SK-N-SH (cell line): ENCODE measurements at regions not wholly inside any gene's neighbourhood (a gene's known extent, or its start where the extent isn't known, plus 50 kb on each side); places are given as distances from the start of the nearest gene placed in this dataset.

ENCODE experiments used
- CTCF ChIA-PET: fragments of 300-600, 350-600 bp; formaldehyde crosslinking; extraction: SDS; loops from one replicate; lab custom pipeline; 2021; lab: Yijun Ruan, JAX
- POLR2A ChIA-PET: fragments of 350-600 bp; sonication (Branson Sonifier 250); formaldehyde crosslinking; extraction: SDS; loops from one replicate; lab custom pipeline; 2020; ENCODE audit warnings: antibody characterized with exemption, inconsistent platforms; lab: Yijun Ruan, JAX
- DNase-seq: peaks from one replicate; pipeline ENCODE4 v3.0.0; 2012
- H2AFZ ChIP-seq: fragments of 200-600 bp; sonication (generic); 2 replicates; pipeline ENCODE4 v1.8.1; 2016; ENCODE audit warnings: antibody characterized with exemption, mild to moderate bottlenecking, low read depth
- H3F3A ChIP-seq: fragments of 200-600 bp; sonication (generic); replicated peaks from 2 replicates; pipeline ENCODE3; 2016; ENCODE audit warnings: antibody characterized with exemption, mild to moderate bottlenecking; ENCODE audit not compliant: insufficient read depth
- H3K27ac ChIP-seq, 2 experiments: fragments of 200-500 bp in 1 of 2; fragments of 200-600 bp in 1 of 2; sonication (Bioruptor generic) in 1 of 2; sonication (generic), shearing (Covaris generic) in 1 of 2; 2 replicates each; pipeline versions ENCODE4 v1.5.1 to v1.6.1; 2014 to 2016; ENCODE audit warnings: low read depth in 2 of 2, inconsistent platforms in 1 of 2, low read length in 1 of 2, mild to moderate bottlenecking in 1 of 2, mixed read lengths in 1 of 2
- H3K27me3 ChIP-seq: fragments of 200-600 bp; sonication (generic), shearing (Covaris generic); 2 replicates; pipeline ENCODE4 v1.6.1; 2016; ENCODE audit warnings: mixed run types; ENCODE audit not compliant: insufficient read depth
- H3K36me3 ChIP-seq, 2 experiments: fragments of 200-500 bp in 1 of 2; fragments of 200-600 bp in 1 of 2; sonication (Bioruptor generic) in 1 of 2; sonication (generic) in 1 of 2; replicated peaks in 1 of 2; 2 replicates each; pipeline versions ENCODE3 to v1.5.1; 2014 to 2016; ENCODE audit warnings: low read length in 1 of 2, mild to moderate bottlenecking in 1 of 2; ENCODE audit not compliant: insufficient read depth in 2 of 2, control insufficient read depth in 1 of 2
- H3K4me1 ChIP-seq, 2 experiments: fragments of 200-500 bp in 1 of 2; fragments of 200-600 bp in 1 of 2; sonication (Bioruptor generic) in 1 of 2; sonication (generic), shearing (Covaris generic) in 1 of 2; 2 replicates each; pipeline versions ENCODE4 v1.5.1 to v1.6.1; 2014 to 2016; ENCODE audit warnings: low read depth in 1 of 2, low read length in 1 of 2, mixed run types in 1 of 2; ENCODE audit not compliant: insufficient read depth in 2 of 2, control insufficient read depth in 1 of 2
- H3K4me2 ChIP-seq: fragments of 200-600 bp; sonication (generic), shearing (Covaris generic); 2 replicates; pipeline ENCODE4 v1.6.1; 2017; ENCODE audit warnings: mixed run types
- H3K4me3 ChIP-seq, 2 experiments: fragments of 200-500 bp in 1 of 2; fragments of 200-600 bp in 1 of 2; sonication (Bioruptor generic) in 1 of 2; sonication (generic), shearing (Covaris generic) in 1 of 2; 2 replicates each; pipeline versions ENCODE4 v1.5.1 to v1.8.1; 2014 to 2016; ENCODE audit warnings: low read depth in 2 of 2, inconsistent platforms in 1 of 2, low read length in 1 of 2, mild to moderate bottlenecking in 1 of 2, mixed read lengths in 1 of 2, moderate library complexity in 1 of 2
- H3K79me2 ChIP-seq: fragments of 200-600 bp; sonication (generic); 2 replicates; pipeline ENCODE4 v1.8.1; 2017; ENCODE audit warnings: mild to moderate bottlenecking; ENCODE audit not compliant: insufficient read depth
- H3K9ac ChIP-seq: fragments of 200-600 bp; sonication (generic); 2 replicates; pipeline ENCODE4 v1.6.1; 2017; ENCODE audit warnings: mixed run types
- H3K9me2 ChIP-seq: fragments of 200-600 bp; sonication (generic); 2 replicates; pipeline ENCODE4 v1.6.1; 2017; ENCODE audit warnings: mixed run types
- H3K9me3 ChIP-seq: fragments of 200-600 bp; sonication (generic); 2 replicates; pipeline ENCODE4 v1.6.1; 2017; ENCODE audit warnings: mixed run types, mild to moderate bottlenecking, moderate library complexity
- H4K20me1 ChIP-seq: fragments of 200-600 bp; sonication (generic); 2 replicates; pipeline ENCODE4 v1.6.1; 2017; ENCODE audit warnings: mild to moderate bottlenecking, mixed run types; ENCODE audit not compliant: insufficient read depth
- EZH2phosphoT487 ChIP-seq: fragments of 200-600 bp; sonication (generic); IDR thresholded peaks from 2 replicates; pipeline ENCODE4 v1.6.1; 2017; ENCODE audit warnings: low read depth, mixed run types, mild to moderate bottlenecking, antibody characterized with exemption, moderate library complexity, borderline replicate concordance
- FOXJ3 ChIP-seq: sonication (generic); formaldehyde crosslinking; IDR thresholded peaks from 2 replicates; pipeline ENCODE4 v1.5.1; 2020; ENCODE audit warnings: mild to moderate bottlenecking, missing genetic modification reagents
- GATA2 ChIP-seq: sonication (generic); formaldehyde crosslinking; IDR thresholded peaks from 2 replicates; pipeline ENCODE4 v1.5.0; 2020; ENCODE audit warnings: mild to moderate bottlenecking, missing genetic modification reagents
- JUND ChIP-seq: IDR thresholded peaks from 2 replicates; pipeline ENCODE4 v1.4.0; 2012
- RAD21 ChIP-seq: IDR thresholded peaks from 2 replicates; pipeline ENCODE4 v1.6.1; 2012; ENCODE audit warnings: mild to moderate bottlenecking, low read length
- SIN3A ChIP-seq: IDR thresholded peaks from 2 replicates; pipeline ENCODE4 v1.6.1; 2012; ENCODE audit warnings: low read depth, mild to moderate bottlenecking, low read length, moderate library complexity, borderline replicate concordance
- TCF12 ChIP-seq: IDR thresholded peaks from 2 replicates; pipeline ENCODE4 v1.4.0; 2012
- TEAD4 ChIP-seq: IDR thresholded peaks from 2 replicates; pipeline ENCODE4 v1.4.0; 2012; ENCODE audit warnings: mild to moderate bottlenecking, borderline replicate concordance; ENCODE audit not compliant: insufficient read depth
- WGBS: methylation state at CpG from one replicate; pipeline ENCODE4 v1.1.6; 2017; ENCODE audit warnings: low lambda C conversion rate; 5-methylcytosine and 5-hydroxymethylcytosine counted together
- TF ChIP-seq, protein P1 (sequence below): fragments of 150-350 bp; IDR thresholded peaks from 2 replicates; pipeline ENCODE4 v1.6.1; 2016; ENCODE audit warnings: mild to moderate bottlenecking, low read depth, low read length
- TF ChIP-seq, protein P2 (sequence below): fragments of 150-350 bp; IDR thresholded peaks from 2 replicates; pipeline ENCODE4 v1.6.1; 2017; ENCODE audit warnings: antibody characterized with exemption, low read length, low read depth, borderline replicate concordance
- TF ChIP-seq, protein P3 (sequence below): IDR thresholded peaks from 2 replicates; pipeline ENCODE4 v1.4.0; 2012; ENCODE audit warnings: low read depth
- TF ChIP-seq, protein P4 (sequence below): IDR thresholded peaks from 2 replicates; pipeline ENCODE4 v1.6.1; 2012; ENCODE audit warnings: mild to moderate bottlenecking, low read depth, low read length, moderate library complexity
- TF ChIP-seq, protein P5 (sequence below): IDR thresholded peaks from 2 replicates; pipeline ENCODE4 v1.4.0; 2012; ENCODE audit warnings: low read depth, borderline replicate concordance

DNA sequence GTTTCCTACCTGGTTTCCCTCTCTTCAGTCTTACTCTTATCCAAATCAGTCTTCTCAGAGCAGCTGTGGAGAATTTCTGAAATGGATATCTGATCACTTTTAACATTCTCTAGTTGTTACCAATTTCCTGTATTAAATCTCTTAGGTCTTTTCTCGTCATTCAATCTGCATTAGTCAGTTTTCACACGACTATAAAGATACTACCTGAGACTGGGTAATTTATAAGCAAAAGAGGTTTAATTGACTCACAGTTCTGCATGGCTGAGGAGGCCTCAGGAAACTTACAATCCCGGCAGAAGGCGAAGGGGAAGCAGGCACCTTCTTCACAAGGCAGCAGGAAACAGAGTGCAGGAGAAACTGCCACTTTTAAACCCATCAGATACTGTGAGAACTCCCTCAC lies 444.8 kb downstream of the GATA3 start:
- Histone ChIP-seq H3K9me3 (no peaks in the 10 kb centered on the region; the same call in 1 of the 2 replicates), H3K36me3 (no peaks in the 10 kb centered on the region), H3K79me2 (no peaks in the 10 kb centered on the region), H3K4me3 (no peak overlapping the region), H3K27ac (no peak overlapping the region), H3K9ac (no peak overlapping the region)
- CTCF ChIA-PET = interaction anchor here (0.5 kb wide), 1 partner anchor 13 kb away, joined by 3 read pairs; no protein-coding TSS in a partner anchor
- POLR2A ChIA-PET = interaction anchor here (0.6 kb wide), 1 partner anchor 434 kb away, joined by 4 read pairs; no protein-coding TSS in a partner anchor
- TF ChIP-seq SIN3A = no peak
- TF ChIP-seq, protein P1, sequence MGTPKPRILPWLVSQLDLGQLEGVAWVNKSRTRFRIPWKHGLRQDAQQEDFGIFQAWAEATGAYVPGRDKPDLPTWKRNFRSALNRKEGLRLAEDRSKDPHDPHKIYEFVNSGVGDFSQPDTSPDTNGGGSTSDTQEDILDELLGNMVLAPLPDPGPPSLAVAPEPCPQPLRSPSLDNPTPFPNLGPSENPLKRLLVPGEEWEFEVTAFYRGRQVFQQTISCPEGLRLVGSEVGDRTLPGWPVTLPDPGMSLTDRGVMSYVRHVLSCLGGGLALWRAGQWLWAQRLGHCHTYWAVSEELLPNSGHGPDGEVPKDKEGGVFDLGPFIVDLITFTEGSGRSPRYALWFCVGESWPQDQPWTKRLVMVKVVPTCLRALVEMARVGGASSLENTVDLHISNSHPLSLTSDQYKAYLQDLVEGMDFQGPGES = no peak
- TF ChIP-seq, all 33 proteins: peak for 0
- WGBS = 53% methylated on average over 4 of the region's 4 CpGs
- no peak for DNase-seq
- H3K27me3 ChIP-seq = no peaks in the 10 kb centered on the region
- no peak overlapping the region for H2AFZ ChIP-seq
- H3K4me1 ChIP-seq = no peaks in the 10 kb centered on the region
- H3K4me2 ChIP-seq = no peak overlapping the region
- no peaks in the 10 kb centered on the region for H3F3A ChIP-seq
- no peaks in the 10 kb centered on the region for H3K9me2 ChIP-seq
- H4K20me1 ChIP-seq = no peaks in the 10 kb centered on the region

DNA sequence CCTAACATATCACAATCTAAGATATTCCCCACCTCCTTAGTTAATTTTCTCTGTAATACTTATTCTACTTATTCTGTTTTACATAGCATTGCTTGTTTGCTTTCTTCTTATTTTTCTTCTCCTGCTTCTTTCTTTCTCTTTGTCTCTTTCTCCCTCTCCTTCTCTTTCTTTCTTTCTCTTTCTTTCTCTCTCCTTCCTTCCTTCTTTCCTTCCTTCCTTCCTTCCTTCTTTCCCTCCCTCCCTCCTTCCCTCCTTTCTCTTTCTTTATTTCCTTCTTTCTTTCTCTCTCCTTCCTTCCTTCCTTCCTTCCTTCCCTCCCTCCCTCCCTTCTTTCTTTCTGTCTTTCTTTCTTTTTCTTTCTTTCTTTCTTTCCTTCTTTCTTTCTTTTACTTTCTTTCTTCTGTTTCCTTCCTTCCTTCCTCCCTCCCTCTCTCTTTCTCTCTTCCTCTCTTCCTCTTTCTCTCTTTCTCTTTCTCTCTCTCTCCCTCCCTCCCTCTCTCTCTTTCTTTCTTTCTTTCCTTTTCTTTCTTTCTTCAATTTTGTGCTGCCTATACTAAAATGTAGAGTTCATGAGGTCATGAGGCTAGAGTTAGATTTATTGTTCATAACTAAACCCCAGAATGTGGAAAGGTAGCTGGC lies 445.4 kb downstream of the GATA3 start:
- H2AFZ ChIP-seq = no peak overlapping the region
- no peak overlapping the region for H3K4me3 ChIP-seq
- no peaks in the 10 kb centered on the region for H3K4me1 ChIP-seq
- no peaks in the 10 kb centered on the region for H3F3A ChIP-seq
- H3K79me2 ChIP-seq = no peaks in the 10 kb centered on the region
- no peaks in the 10 kb centered on the region for H3K36me3 ChIP-seq
- no peaks in the 10 kb centered on the region for H4K20me1 ChIP-seq
- H3K9me3 ChIP-seq = no peaks in the 10 kb centered on the region; the same call in 1 of the 2 replicates
- no peak for DNase-seq
- no peaks in the 10 kb centered on the region for H3K9me2 ChIP-seq
- CTCF ChIA-PET = interaction anchor here (0.5 kb wide), 1 partner anchor 14 kb away, joined by 3 read pairs; no protein-coding TSS in a partner anchor
- H3K4me2 ChIP-seq = no peak overlapping the region
- no peak for TF ChIP-seq JUND
- TF ChIP-seq, protein P1 = no peak
- TF ChIP-seq RAD21 = no peak
- TF ChIP-seq TCF12 = no peak
- TF ChIP-seq GATA2 (CRISPR knock-in tag) = no peak
- TF ChIP-seq, protein P2, sequence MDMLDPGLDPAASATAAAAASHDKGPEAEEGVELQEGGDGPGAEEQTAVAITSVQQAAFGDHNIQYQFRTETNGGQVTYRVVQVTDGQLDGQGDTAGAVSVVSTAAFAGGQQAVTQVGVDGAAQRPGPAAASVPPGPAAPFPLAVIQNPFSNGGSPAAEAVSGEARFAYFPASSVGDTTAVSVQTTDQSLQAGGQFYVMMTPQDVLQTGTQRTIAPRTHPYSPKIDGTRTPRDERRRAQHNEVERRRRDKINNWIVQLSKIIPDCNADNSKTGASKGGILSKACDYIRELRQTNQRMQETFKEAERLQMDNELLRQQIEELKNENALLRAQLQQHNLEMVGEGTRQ = no peak
- TF ChIP-seq, protein P3, sequence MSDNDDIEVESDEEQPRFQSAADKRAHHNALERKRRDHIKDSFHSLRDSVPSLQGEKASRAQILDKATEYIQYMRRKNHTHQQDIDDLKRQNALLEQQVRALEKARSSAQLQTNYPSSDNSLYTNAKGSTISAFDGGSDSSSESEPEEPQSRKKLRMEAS = no peak
- TF ChIP-seq FOXJ3 (CRISPR knock-in tag) = no peak
- no peak for TF ChIP-seq SIN3A
- TF ChIP-seq, protein P4, sequence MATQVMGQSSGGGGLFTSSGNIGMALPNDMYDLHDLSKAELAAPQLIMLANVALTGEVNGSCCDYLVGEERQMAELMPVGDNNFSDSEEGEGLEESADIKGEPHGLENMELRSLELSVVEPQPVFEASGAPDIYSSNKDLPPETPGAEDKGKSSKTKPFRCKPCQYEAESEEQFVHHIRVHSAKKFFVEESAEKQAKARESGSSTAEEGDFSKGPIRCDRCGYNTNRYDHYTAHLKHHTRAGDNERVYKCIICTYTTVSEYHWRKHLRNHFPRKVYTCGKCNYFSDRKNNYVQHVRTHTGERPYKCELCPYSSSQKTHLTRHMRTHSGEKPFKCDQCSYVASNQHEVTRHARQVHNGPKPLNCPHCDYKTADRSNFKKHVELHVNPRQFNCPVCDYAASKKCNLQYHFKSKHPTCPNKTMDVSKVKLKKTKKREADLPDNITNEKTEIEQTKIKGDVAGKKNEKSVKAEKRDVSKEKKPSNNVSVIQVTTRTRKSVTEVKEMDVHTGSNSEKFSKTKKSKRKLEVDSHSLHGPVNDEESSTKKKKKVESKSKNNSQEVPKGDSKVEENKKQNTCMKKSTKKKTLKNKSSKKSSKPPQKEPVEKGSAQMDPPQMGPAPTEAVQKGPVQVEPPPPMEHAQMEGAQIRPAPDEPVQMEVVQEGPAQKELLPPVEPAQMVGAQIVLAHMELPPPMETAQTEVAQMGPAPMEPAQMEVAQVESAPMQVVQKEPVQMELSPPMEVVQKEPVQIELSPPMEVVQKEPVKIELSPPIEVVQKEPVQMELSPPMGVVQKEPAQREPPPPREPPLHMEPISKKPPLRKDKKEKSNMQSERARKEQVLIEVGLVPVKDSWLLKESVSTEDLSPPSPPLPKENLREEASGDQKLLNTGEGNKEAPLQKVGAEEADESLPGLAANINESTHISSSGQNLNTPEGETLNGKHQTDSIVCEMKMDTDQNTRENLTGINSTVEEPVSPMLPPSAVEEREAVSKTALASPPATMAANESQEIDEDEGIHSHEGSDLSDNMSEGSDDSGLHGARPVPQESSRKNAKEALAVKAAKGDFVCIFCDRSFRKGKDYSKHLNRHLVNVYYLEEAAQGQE = no peak
- TF ChIP-seq, protein P5, sequence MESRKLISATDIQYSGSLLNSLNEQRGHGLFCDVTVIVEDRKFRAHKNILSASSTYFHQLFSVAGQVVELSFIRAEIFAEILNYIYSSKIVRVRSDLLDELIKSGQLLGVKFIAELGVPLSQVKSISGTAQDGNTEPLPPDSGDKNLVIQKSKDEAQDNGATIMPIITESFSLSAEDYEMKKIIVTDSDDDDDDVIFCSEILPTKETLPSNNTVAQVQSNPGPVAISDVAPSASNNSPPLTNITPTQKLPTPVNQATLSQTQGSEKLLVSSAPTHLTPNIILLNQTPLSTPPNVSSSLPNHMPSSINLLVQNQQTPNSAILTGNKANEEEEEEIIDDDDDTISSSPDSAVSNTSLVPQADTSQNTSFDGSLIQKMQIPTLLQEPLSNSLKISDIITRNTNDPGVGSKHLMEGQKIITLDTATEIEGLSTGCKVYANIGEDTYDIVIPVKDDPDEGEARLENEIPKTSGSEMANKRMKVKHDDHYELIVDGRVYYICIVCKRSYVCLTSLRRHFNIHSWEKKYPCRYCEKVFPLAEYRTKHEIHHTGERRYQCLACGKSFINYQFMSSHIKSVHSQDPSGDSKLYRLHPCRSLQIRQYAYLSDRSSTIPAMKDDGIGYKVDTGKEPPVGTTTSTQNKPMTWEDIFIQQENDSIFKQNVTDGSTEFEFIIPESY = no peak
- no peak for TF ChIP-seq EZH2phosphoT487
- no peak for TF ChIP-seq TEAD4
- POLR2A ChIA-PET = no interaction called here
- H3K27me3 ChIP-seq = no peaks in the 10 kb centered on the region
- no peak overlapping the region for H3K9ac ChIP-seq
- no peak overlapping the region for H3K27ac ChIP-seq
